ENCODE measurements at regions not wholly inside any gene's neighbourhood (a gene's known extent, or its start where the extent isn't known, plus 50 kb on each side); places are given as distances from the start of the nearest gene placed in this dataset.
A peak's percentile ranks its signal among the peaks of the same experiment; 100 is the strongest.

DNA sequence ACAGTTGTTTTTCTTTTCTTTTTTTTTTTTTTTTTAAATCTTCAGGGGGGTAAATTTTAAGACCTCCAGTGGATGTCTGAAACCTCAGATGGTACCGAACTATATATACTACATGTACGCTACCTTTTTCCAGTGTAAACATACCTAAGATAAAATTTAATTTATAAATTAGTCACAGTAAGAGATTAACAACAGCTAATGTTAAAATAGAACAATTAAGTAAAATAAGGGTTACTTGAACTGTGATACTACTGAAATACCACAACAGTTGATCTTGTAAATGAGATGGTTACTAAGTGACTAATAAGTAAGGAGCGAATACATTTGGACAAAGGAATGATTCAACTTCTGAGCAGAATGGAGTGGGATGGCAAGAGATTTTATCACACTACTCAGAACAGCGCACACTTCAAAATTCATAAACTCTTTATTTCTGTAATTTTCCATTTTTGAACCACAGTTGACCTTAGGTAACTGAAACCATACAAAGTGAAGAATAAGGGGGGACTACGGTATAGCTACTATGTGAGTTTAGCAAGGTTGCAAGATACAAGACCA is 80.5 kb upstream of the PCED1B start:
- TF ChIP-seq, protein P1, sequence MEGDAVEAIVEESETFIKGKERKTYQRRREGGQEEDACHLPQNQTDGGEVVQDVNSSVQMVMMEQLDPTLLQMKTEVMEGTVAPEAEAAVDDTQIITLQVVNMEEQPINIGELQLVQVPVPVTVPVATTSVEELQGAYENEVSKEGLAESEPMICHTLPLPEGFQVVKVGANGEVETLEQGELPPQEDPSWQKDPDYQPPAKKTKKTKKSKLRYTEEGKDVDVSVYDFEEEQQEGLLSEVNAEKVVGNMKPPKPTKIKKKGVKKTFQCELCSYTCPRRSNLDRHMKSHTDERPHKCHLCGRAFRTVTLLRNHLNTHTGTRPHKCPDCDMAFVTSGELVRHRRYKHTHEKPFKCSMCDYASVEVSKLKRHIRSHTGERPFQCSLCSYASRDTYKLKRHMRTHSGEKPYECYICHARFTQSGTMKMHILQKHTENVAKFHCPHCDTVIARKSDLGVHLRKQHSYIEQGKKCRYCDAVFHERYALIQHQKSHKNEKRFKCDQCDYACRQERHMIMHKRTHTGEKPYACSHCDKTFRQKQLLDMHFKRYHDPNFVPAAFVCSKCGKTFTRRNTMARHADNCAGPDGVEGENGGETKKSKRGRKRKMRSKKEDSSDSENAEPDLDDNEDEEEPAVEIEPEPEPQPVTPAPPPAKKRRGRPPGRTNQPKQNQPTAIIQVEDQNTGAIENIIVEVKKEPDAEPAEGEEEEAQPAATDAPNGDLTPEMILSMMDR (IDR thresholded peaks at IDR 0.05; ENCODE audit: control insufficient read depth, insufficient read depth, low read depth, low read length, missing control alignments), result no peak
- no peak overlapping the region for H3K4me3 ChIP-seq (ENCODE audit: control insufficient read depth, low read depth, low read length)
- DNase-seq (ENCODE audit: low read depth), result peak; percentile 48

DNA sequence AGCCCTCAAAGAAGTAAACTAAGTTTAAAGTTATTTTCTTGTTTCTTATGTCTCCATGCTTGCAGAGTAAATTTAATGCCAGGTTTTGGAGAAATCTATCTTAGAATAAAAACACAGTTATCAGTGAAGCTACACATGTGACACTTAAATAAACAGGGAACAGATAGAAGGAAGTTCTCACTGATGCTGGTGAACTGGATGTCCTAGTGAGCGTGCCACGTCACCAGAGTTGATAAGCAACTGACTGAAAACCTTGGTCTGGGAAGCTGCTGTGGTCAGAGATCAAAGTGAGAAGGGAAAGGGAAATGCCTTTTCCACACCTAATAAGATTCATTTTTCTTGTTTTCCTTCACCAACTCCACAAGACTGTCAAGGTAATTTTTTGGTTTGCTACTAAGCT is 74.8 kb upstream of the PCED1B start:
- no peak for DNase-seq (ENCODE audit: low read depth)
- TF ChIP-seq, protein P1 (IDR thresholded peaks at IDR 0.05; ENCODE audit: control insufficient read depth, insufficient read depth, low read depth, low read length, missing control alignments), result no peak
- no peak overlapping the region for H3K4me3 ChIP-seq (ENCODE audit: control insufficient read depth, low read depth, low read length)

DNA sequence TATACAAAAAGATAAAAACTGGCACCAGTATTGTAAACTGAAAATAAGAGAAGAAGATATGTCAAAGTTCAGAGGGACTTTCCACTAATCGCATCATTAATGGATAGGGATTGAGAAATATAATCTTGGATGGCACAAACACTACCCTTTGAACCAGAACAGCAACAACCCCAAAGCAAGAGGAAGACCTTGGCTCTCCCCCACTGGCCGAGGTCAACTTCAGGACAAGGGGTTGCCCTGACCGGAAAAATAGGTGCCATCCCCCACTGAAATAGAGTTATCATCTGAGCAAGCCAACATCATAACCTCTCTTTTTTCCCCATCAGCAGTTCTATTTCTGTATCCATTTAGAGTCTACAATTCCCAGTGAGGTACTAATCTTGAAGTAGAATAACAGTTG is 72.4 kb upstream of the PCED1B start:
- no peak for DNase-seq (ENCODE audit: low read depth)
- H3K4me3 ChIP-seq (ENCODE audit: control insufficient read depth, low read depth, low read length), result no peak overlapping the region
- TF ChIP-seq, protein P1 (IDR thresholded peaks at IDR 0.05; ENCODE audit: control insufficient read depth, insufficient read depth, low read depth, low read length, missing control alignments), result no peak

DNA sequence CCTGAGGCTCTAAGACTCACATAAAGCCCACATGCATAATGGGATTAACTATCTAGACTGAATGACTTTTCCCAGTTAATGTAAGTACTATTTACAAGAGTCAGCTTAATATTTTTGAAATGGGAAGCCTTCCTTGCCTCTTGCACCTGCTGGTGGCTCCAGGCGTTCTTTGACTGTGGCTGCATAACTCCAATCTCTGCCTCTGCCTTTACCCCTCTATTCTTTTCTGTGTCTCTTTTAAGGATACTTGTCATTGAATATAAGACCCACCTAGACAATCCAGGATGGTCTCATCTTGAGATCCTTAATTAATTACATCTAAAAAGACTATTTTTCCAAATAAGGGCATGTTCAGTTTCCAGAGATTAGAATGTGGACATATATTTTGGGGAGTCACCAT is 66.9 kb upstream of the PCED1B start:
- DNase-seq (ENCODE audit: low read depth), result no peak
- no peak overlapping the region for H3K4me3 ChIP-seq (ENCODE audit: control insufficient read depth, low read depth, low read length)
- TF ChIP-seq, protein P1 (IDR thresholded peaks at IDR 0.05; ENCODE audit: control insufficient read depth, insufficient read depth, low read depth, low read length, missing control alignments), result no peak

DNA sequence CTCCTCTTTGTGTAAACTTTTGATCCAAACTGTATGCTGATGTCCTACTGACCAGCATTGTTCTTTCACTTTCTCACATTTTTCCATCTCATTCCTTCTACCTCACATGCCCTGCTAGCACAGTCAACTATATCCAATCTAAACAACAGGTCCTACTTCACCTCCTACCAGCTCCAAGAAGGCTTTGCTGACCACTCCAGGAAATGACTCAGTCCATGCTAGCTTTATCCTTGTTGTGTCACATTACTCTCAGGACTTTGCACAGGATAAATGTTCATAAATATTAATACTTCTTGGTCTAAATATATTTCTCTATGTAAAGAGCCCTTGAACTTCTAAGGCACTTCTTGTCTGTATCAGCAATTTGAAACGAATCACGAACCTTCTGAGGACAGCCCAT is 64.9 kb upstream of the PCED1B start:
- TF ChIP-seq, protein P1 (IDR thresholded peaks at IDR 0.05; ENCODE audit: control insufficient read depth, insufficient read depth, low read depth, low read length, missing control alignments), result no peak
- no peak for DNase-seq (ENCODE audit: low read depth)
- H3K4me3 ChIP-seq (ENCODE audit: control insufficient read depth, low read depth, low read length), result no peak overlapping the region

DNA sequence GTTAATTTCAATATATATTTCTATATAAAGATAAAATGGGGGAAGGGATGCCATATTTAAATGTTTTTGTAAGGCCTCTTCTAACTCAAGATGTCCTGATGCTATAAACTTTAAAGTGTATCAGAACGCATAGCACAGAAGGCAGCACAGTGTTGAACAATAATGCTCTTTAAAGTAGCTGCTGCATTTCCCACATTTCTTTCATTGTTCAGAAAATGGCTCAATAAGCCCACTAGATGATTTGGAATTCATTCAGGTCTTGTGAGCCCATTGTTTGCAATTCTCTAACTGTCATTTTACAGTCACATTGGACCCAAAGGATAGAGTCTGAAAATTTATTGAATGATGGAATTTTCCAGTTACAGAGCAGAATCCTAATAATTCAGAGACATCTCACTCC is 64.0 kb upstream of the PCED1B start:
- no peak for DNase-seq (ENCODE audit: low read depth)
- TF ChIP-seq, protein P1 (IDR thresholded peaks at IDR 0.05; ENCODE audit: control insufficient read depth, insufficient read depth, low read depth, low read length, missing control alignments), result no peak
- H3K4me3 ChIP-seq (ENCODE audit: control insufficient read depth, low read depth, low read length), result no peak overlapping the region
